HPDE6-E6E7 (cell line): ENCODE measurements at regions not wholly inside any gene's neighbourhood (a gene's known extent, or its start where the extent isn't known, plus 50 kb on each side); places are given as distances from the start of the nearest gene placed in this dataset.

Experiments
- DNase-seq: peaks from one replicate; pipeline ENCODE4 v3.0.0; 2011; ENCODE audit warnings: missing footprints; ENCODE audit errors: extremely low spot score

GRCh38 chr11:62030071-62030684 lies 62.7 kb upstream of the FTH1 start:
- DNase-seq: no peak

DNA sequence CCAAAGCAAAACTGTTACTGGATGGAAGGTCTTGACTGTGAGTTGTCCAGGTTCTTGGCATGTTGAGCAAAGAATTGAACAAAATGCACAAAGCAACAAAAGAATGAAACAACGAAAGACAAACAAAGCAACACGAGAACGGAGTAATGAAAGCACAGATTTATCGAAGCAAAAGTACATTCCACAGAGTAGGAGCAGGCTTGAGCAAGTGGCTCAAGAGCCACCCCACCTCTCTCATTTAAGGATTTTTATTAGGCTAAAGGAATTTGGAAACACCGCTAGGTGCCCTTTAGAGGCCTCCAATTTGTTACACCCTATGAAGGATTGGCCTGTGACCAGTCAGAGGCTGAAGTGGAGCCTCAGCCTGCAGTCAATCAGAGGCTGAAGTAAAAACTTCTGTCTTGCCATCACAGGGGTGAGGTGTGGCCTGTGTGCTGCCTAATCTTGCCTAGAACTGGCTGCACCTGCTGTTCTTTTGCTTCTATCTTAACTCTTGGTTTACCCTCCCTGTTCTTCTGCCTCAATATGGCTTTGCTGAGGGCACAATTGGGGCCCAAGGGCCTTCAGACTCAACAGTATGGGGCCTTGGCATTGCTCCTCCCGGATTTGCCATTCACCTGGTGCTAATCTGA lies 59.4 kb upstream of the FTH1 start:
- no peak for DNase-seq

- DNase-seq: peak; percentile 96
These were observed 58.2 kb upstream of the FTH1 start for GRCh38 chr11:62025487-62026105.

DNA sequence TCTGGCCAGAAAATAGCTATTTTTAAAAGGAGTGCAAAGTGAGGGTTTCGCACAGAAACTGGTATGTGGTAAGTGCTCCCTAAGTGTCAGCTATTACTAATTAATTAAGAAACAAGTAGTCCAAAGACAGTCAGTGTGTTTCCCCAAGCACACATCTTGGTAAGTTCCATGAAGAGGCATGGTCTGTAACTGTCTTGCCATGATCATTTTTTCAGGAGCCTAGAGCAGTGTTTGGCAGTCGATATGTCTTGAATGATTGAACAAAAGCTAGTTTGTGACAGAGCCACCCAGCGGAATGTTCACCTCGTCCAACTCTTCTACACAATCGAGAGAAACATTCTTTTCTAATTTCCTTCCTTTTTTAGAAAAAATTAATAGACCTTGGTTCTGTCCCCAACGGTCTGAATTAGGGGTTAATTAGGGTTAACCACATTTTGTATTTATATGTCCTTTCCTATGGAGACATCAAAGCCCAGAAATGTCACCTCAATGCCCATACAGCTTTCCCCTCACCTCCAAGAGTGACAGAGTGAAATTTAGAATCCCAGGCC lies 57.6 kb upstream of the FTH1 start:
- no peak for DNase-seq

DNA sequence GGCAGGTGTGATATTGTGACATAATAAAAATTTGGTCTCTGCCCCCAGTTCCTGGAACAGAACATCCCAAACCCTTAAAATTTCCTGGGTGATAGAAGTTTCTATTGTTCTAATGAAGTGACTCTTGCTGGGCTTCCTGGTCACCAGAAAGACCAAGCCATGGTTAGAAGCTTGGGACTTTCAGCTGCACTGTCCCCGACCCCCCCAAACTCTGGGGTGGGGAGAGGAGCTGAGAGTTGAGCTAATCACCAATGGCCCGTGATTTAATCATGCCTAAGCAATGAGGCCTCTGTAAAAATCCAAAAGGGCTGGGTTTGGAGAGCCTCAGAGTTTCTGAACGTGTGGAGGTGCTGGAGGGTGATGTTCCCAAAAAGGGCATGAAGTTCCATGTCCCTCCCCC lies 54.8 kb upstream of the FTH1 start:
- DNase-seq: no peak

GRCh38 chr11:62020661-62021060 lies 53.2 kb upstream of the FTH1 start:
- no peak for DNase-seq

GRCh38 chr11:62018981-62019664 lies 51.7 kb upstream of the FTH1 start:
- DNase-seq: no peak

DNA sequence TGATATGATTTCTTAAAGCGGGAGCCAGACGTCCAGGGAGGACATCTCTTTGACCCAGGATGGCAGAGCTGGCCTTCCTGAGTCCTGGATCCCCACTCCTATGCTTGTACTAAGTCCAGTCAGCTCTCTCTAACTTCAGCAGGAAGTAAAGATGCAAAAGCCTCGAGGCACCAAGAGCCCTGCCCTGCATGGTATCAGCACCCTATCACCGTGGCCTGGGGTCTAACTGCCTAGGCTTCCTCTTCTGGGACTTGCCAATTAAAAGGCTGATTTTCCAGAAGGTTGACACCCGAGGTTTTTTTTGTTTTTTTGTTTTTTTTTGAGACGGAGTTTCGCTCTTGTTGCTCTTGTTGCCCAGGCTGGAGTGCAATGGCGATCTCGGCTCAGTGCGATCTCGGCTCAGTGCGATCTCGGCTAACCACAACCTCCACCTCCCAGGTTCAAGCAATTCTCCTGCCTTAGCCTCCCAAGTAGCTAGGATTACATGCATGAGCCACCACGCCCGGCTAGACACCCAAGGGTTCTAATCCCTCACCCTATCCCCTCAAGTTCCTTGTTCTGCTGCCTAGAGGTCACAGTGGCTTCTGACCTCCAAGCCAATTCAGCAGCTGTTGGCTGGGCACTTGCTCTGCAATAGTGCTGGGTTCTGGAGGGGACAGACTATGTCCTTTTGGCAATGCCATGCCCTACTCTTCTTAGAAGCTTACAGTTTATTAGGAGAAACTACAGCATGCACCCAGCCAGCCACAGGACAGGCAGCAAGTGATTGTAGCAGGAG lies 50.6 kb upstream of the FTH1 start:
- no peak for DNase-seq
